Uterus (tissue), 3 donors: ENCODE measurements at regions not wholly inside any gene's neighbourhood (a gene's known extent, or its start where the extent isn't known, plus 50 kb on each side); places are given as distances from the start of the nearest gene placed in this dataset.

Experiments
- DNase-seq, 2 donors: peaks; one replicate each; pipeline ENCODE4 v3.0.0-alpha.2; 2019 to 2020
- H3K27ac ChIP-seq, 2 donors: fragments of 200-600 bp; sonication (generic); 1 replicate in 1 of 2; 2 replicates in 1 of 2; pipeline ENCODE4 v1.5.1; 2016 to 2018
- H3K27me3 ChIP-seq, 2 donors: fragments of 200-600 bp; sonication (generic); one replicate each; pipeline ENCODE4 v1.5.1; 2018 to 2019; ENCODE audit warnings: control low read depth in 1 of 2
- H3K36me3 ChIP-seq, 2 donors: fragments of 200-600 bp; sonication (generic); one replicate each; pipeline ENCODE4 v1.5.1; 2019; ENCODE audit warnings: control low read depth in 1 of 2
- H3K4me1 ChIP-seq, 2 donors: fragments of 200-600 bp; sonication (generic); one replicate each; pipeline ENCODE4 v1.5.1; 2018 to 2019; ENCODE audit warnings: control low read depth in 1 of 2
- H3K4me3 ChIP-seq, 2 donors: fragments of 200-600 bp; sonication (generic); 1 replicate in 1 of 2; 2 replicates in 1 of 2; pipeline ENCODE4 v1.5.1; 2018 to 2019; ENCODE audit warnings: mild to moderate bottlenecking in 1 of 2
- H3K9me3 ChIP-seq, 2 donors: fragments of 200-600 bp; sonication (generic); one replicate each; pipeline ENCODE4 v1.5.1; 2019; ENCODE audit warnings: control low read depth in 1 of 2
- POLR2A ChIP-seq, 2 donors: fragments of 450-650 bp; IDR thresholded peaks; one replicate each; pipeline ENCODE4 v1.6.1; 2016; ENCODE audit warnings: antibody characterized with exemption in 2 of 2, mild to moderate bottlenecking in 1 of 2, moderate library complexity in 1 of 2
- intact Hi-C: fragments of 100-400 bp; cut with DNase I; formaldehyde crosslinking; loops from one replicate; pipeline ENCODE4 v1.15.1; 2023; ENCODE audit warnings: low total_unique reads
- TF ChIP-seq, protein P1 (sequence below), 4 experiments: fragments of 200-600 bp in 2 of 4; fragments of 450-650 bp in 2 of 4; sonication (generic) in 2 of 4; IDR thresholded peaks; one replicate each; pipeline ENCODE4 v1.5.1; 2016 to 2019; ENCODE audit warnings: antibody characterized with exemption in 4 of 4, mild to moderate bottlenecking in 2 of 4, moderate library complexity in 1 of 4
- donor health status: DM: yes; HTN: yes; CAD: no.

DNA sequence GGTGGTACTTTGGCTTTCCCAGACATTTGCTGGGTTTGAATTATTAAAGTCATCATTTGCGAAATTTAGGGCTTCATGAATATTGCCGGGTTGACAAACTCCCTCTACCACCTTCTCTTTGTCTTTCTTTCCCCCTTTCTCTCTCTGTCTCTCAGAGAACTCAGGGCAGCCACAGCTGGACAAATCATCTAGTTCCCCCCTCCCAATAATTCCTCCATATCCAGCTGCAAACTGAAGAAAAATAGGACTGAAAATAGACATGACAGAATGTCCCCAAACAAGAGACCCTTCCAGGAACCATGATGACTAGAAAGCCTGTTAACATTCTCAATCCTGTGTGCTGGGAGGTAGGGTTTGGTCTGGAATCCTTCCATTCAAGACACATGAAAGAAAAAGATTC lies 67.1 kb upstream of the TBX5 start:
- TF ChIP-seq, protein P1, sequence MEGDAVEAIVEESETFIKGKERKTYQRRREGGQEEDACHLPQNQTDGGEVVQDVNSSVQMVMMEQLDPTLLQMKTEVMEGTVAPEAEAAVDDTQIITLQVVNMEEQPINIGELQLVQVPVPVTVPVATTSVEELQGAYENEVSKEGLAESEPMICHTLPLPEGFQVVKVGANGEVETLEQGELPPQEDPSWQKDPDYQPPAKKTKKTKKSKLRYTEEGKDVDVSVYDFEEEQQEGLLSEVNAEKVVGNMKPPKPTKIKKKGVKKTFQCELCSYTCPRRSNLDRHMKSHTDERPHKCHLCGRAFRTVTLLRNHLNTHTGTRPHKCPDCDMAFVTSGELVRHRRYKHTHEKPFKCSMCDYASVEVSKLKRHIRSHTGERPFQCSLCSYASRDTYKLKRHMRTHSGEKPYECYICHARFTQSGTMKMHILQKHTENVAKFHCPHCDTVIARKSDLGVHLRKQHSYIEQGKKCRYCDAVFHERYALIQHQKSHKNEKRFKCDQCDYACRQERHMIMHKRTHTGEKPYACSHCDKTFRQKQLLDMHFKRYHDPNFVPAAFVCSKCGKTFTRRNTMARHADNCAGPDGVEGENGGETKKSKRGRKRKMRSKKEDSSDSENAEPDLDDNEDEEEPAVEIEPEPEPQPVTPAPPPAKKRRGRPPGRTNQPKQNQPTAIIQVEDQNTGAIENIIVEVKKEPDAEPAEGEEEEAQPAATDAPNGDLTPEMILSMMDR (IDR thresholded peaks at IDR 0.05) = no peak
- no peak for TF ChIP-seq POLR2A (IDR thresholded peaks at IDR 0.05)
- H3K4me1 ChIP-seq = no peaks in the 10 kb centered on the region
- no peak overlapping the region for H3K27ac ChIP-seq
- DNase-seq = no peak
- no peaks in the 10 kb centered on the region for H3K9me3 ChIP-seq
- H3K36me3 ChIP-seq = no peaks in the 10 kb centered on the region
- intact Hi-C loops = no loop called here
- H3K27me3 ChIP-seq = peaks cover 0 to 12% of the 10 kb centered on the region in 2 donors
- no peak overlapping the region for H3K4me3 ChIP-seq

GRCh38 chr12:114457620-114458019 lies 51.7 kb upstream of the TBX5 start:
- Histone ChIP-seq H3K4me1 (no peaks in the 10 kb centered on the region), H3K27ac (no peak overlapping the region), H3K36me3 (no peaks in the 10 kb centered on the region), H3K4me3 (no peak overlapping the region), H3K9me3 (no peaks in the 10 kb centered on the region), H3K27me3 (no peaks in the 10 kb centered on the region)
- intact Hi-C loops = no loop called here
- TF ChIP-seq POLR2A (IDR thresholded peaks at IDR 0.05) = no peak
- TF ChIP-seq, protein P1 (IDR thresholded peaks at IDR 0.05) = no peak
- no peak for DNase-seq
